GM12878 (cell line): ENCODE measurements at regions not wholly inside any gene's neighbourhood (a gene's known extent, or its start where the extent isn't known, plus 50 kb on each side); places are given as distances from the start of the nearest gene placed in this dataset.

ENCODE experiments used
- ATAC-seq: fragments of 200-7000 bp; cut with Tn5 transposase; 3 replicates; pipeline ENCODE4 v1.9.1; 2020; ENCODE audit warnings: mild to moderate bottlenecking, moderate library complexity
- BruUV-seq: library from RNA; stranded (reverse); fragments of 400-500 nt; replicated peaks from 2 replicates; lab custom pipeline; 2021; lab: Mats Ljungman, UMichigan
- CTCF ChIA-PET: fragments of 300-600 bp; sonication (Branson Sonifier 250); formaldehyde crosslinking; extraction: SDS; loops from one replicate; lab custom pipeline; 2021; ENCODE audit warnings: inconsistent platforms; lab: Yijun Ruan, JAX
- POLR2A ChIA-PET: fragments of 350-600 bp; formaldehyde crosslinking; extraction: SDS; loops from one replicate; lab custom pipeline; 2021; ENCODE audit warnings: inconsistent platforms; lab: Charles Lee
- RAD21 ChIA-PET: fragments of 300-600 bp; sonication (Branson Sonifier 250); formaldehyde crosslinking; loops from one replicate; lab custom pipeline; 2023; ENCODE audit warnings: antibody characterized with exemption; ENCODE audit not compliant: unreplicated experiment; lab: Charles Lee
- SMC1A ChIA-PET: fragments of 300-600 bp; sonication (Branson Sonifier 250); formaldehyde crosslinking; loops from one replicate; lab custom pipeline; 2023; ENCODE audit not compliant: unreplicated experiment, uncharacterized antibody; lab: Charles Lee
- DNase-seq: peaks from one replicate; pipeline ENCODE4 v3.0.0-alpha.2; 2011; ENCODE audit warnings: low read depth, low spot score
- FAIRE-seq: peaks from 3 replicates; lab custom pipeline; 2011; peaks lifted over from hg19 to GRCh38; lab: Jason Lieb, UNC
- H2AFZ ChIP-seq: 2 replicates; pipeline ENCODE4 v1.6.0; 2011; ENCODE audit warnings: low read depth, low read length, control low read depth; ENCODE audit not compliant: control insufficient read depth
- H3K27ac ChIP-seq: 2 replicates; pipeline ENCODE4 v1.5.1; 2011; ENCODE audit warnings: control low read depth; ENCODE audit not compliant: control insufficient read depth, insufficient read depth
- H3K27me3 ChIP-seq, 2 experiments: replicated peaks in 1 of 2; 2 replicates each; pipeline versions ENCODE4 v1.6.0 to v1.6.1; 2011; ENCODE audit warnings: low read length in 1 of 2; ENCODE audit not compliant: control insufficient read depth in 2 of 2, insufficient read depth in 2 of 2
- H3K36me3 ChIP-seq, 2 experiments: 2 replicates each; pipeline ENCODE4 v1.5.1; 2011; ENCODE audit warnings: low read length in 1 of 2; ENCODE audit not compliant: control insufficient read depth in 2 of 2, insufficient read depth in 2 of 2
- H3K4me1 ChIP-seq: 2 replicates; pipeline ENCODE4 v1.6.1; 2011; ENCODE audit warnings: mild to moderate bottlenecking, low read length, moderate library complexity, mixed read lengths; ENCODE audit not compliant: control insufficient read depth, insufficient read depth
- H3K4me2 ChIP-seq: 2 replicates; pipeline ENCODE4 v1.6.0; 2011; ENCODE audit warnings: control low read depth; ENCODE audit not compliant: control insufficient read depth, insufficient read depth
- H3K4me3 ChIP-seq: fragments of 200-600 bp; sonication (generic); 2 replicates; pipeline ENCODE4 v1.5.1; 2016
- H3K79me2 ChIP-seq: 2 replicates; pipeline ENCODE4 v1.6.0; 2011; ENCODE audit warnings: low read length; ENCODE audit not compliant: control insufficient read depth, insufficient read depth
- H3K9ac ChIP-seq: 2 replicates; pipeline ENCODE4 v1.8.0; 2011; ENCODE audit warnings: low read length, control low read depth, mixed read lengths; ENCODE audit not compliant: control insufficient read depth, insufficient read depth
- H3K9me3 ChIP-seq: replicated peaks from 3 replicates; pipeline ENCODE4 v1.5.1; 2011; ENCODE audit warnings: mild to moderate bottlenecking, low read length; ENCODE audit not compliant: control insufficient read depth, insufficient read depth
- H4K20me1 ChIP-seq: 2 replicates; pipeline ENCODE4 v1.6.0; 2011; ENCODE audit not compliant: control insufficient read depth, insufficient read depth
- CBX3 ChIP-seq: fragments of 200-600 bp; sonication (generic); IDR thresholded peaks from 2 replicates; pipeline ENCODE4 v1.6.1; 2016; ENCODE audit warnings: low read depth, borderline replicate concordance
- FOXM1 ChIP-seq: IDR thresholded peaks from 2 replicates; pipeline ENCODE4 v1.6.1; 2012; ENCODE audit warnings: low read depth, mild to moderate bottlenecking, inconsistent platforms, low read length, moderate library complexity
- HCFC1 ChIP-seq: fragments of 150-350 bp; IDR thresholded peaks from 2 replicates; pipeline ENCODE4 v1.6.1; 2014; ENCODE audit warnings: low read length
- HDGF ChIP-seq: fragments of 450-650 bp; IDR thresholded peaks from 2 replicates; pipeline ENCODE4 v1.6.1; 2016; ENCODE audit warnings: antibody characterized with exemption
- KDM1A ChIP-seq: fragments of 200-600 bp; sonication (generic); IDR thresholded peaks from 2 replicates; pipeline ENCODE4 v1.6.1; 2016; ENCODE audit warnings: borderline replicate concordance
- MTA2 ChIP-seq: fragments of 450-650 bp; IDR thresholded peaks from 2 replicates; pipeline ENCODE4 v1.6.1; 2016; ENCODE audit warnings: low read depth, mild to moderate bottlenecking, moderate library complexity
- MXI1 ChIP-seq: fragments of 150-350 bp; IDR thresholded peaks from 2 replicates; pipeline ENCODE4 v1.6.1; 2011; ENCODE audit warnings: low read depth, mild to moderate bottlenecking, inconsistent platforms, low read length, improper control_type of control experiment
- SREBF1 ChIP-seq: IDR thresholded peaks from 2 replicates; pipeline ENCODE4 v1.6.1; 2012; ENCODE audit warnings: mild to moderate bottlenecking, low read length
- TCF7 ChIP-seq: IDR thresholded peaks from 2 replicates; pipeline ENCODE4 v1.6.1; 2014; ENCODE audit warnings: antibody characterized with exemption, borderline replicate concordance
- ZNF24 ChIP-seq: fragments of 450-650 bp; IDR thresholded peaks from 2 replicates; pipeline ENCODE4 v1.6.1; 2017; ENCODE audit warnings: antibody characterized with exemption, mild to moderate bottlenecking
- ZNF274 ChIP-seq: IDR thresholded peaks from one replicate; pipeline ENCODE4 v1.8.0; 2011; ENCODE audit not compliant: insufficient read length, insufficient read depth
- ZNF384 ChIP-seq: IDR thresholded peaks from 2 replicates; pipeline ENCODE4 v1.6.1; 2012; ENCODE audit warnings: low read depth, mild to moderate bottlenecking, low read length, improper control_type of control experiment, borderline replicate concordance
- ZZZ3 ChIP-seq: IDR thresholded peaks from 2 replicates; pipeline ENCODE4 v1.6.1; 2011; ENCODE audit warnings: low read depth; ENCODE audit not compliant: control insufficient read depth, insufficient read length
- WGBS: methylation state at CpG from one replicate; pipeline ENCODE4 v1.1.6; 2016; ENCODE audit warnings: low lambda C conversion rate; ENCODE audit not compliant: insufficient replicate concordance, insufficient coverage; ENCODE audit errors: missing lambda C conversion rate; 5-methylcytosine and 5-hydroxymethylcytosine counted together
- in situ Hi-C: fragments of 300-500 bp; cut with MboI; formaldehyde crosslinking; loops from 9 replicates; pipeline ENCODE4 v1.14.3; 2018; ENCODE audit warnings: mixed read lengths
- intact Hi-C: fragments of 100-400 bp; cut with micrococcal nuclease; formaldehyde crosslinking; loops from one replicate; pipeline ENCODE4 v1.14.2; 2022; ENCODE audit not compliant: unreplicated experiment
- TF ChIP-seq, protein P1 (sequence below): fragments of 450-650 bp; IDR thresholded peaks from 2 replicates; pipeline ENCODE4 v1.6.1; 2018; ENCODE audit warnings: borderline replicate concordance, mild to moderate bottlenecking; ENCODE audit not compliant: partially characterized antibody
- TF ChIP-seq, protein P2 (sequence below): fragments of 450-650 bp; IDR thresholded peaks from 2 replicates; pipeline ENCODE4 v1.6.1; 2014; ENCODE audit warnings: mild to moderate bottlenecking
- TF ChIP-seq, protein P3 (sequence below): IDR thresholded peaks from 2 replicates; pipeline ENCODE4 v1.6.1; 2012; ENCODE audit warnings: low read depth, low read length, improper control_type of control experiment

DNA sequence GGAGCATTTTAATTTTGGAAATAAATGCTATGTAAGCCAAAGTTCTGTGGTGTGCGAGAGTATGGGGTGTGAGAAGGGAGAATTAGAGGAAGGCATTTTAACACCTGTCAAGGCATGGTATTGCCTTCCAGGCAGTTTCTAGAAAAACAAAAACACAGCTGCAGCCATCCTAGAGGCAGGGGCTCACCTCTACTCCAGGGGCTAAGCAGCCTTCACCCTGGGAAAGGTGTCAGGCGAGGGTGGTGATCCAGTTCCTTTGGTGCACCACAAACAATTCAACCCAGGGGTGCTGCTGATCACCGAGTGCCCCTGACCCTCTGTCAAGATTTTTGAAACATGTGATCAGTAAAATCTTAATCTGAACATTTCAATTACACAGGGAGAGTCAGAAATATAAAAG is 59.2 kb upstream of the GPR26 start:
- RAD21 ChIA-PET, result no interaction called here

DNA sequence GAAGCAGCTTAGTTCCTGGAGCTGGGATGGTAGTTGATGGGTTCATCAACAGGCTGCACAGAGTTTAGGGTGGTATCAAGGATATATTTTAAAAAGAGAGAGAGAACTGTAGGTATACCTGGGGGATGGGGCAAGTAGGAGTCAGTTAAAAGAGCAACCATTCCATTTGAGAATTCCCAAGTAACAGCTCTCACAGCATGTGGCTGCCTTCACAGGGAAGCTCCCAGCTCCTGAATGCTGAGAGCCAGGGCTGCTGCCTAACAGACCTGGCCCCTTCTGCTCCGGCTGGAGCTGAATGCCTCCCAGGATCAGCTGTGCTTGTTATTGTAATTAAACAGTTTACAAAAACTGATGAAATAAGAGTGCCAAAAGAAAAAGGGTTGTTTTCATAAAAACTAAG is 58.8 kb upstream of the GPR26 start:
- Histone ChIP-seq H3K9me3 (no peaks in the 10 kb centered on the region), H3K4me1 (no peaks in the 10 kb centered on the region), H3K27me3 (peaks cover 3 to 6% of the 10 kb centered on the region in 2 experiments; a peak in 2 of 4 replicates), H3K9ac (no peak overlapping the region), H3K27ac (no peak overlapping the region), H3K4me2 (no peak overlapping the region), H3K4me3 (no peak overlapping the region), H2AFZ (no peak overlapping the region), H3K79me2 (no peaks in the 10 kb centered on the region), H4K20me1 (no peaks in the 10 kb centered on the region), H3K36me3 (no peaks in the 10 kb centered on the region)
- in situ Hi-C loops (no loop called here), intact Hi-C loops (no loop called here)
- WGBS, result 0% methylated on average over 1 of the region's 1 CpG
- no TSS peak for BruUV-seq
- RAD21 ChIA-PET, result no interaction called here
- SMC1A ChIA-PET, result interaction anchor here (1.0 kb wide), 1 partner anchor 10 kb away, joined by 3 read pairs; no protein-coding TSS in a partner anchor
- DNase-seq, result no peak
- POLR2A ChIA-PET, result no interaction called here
- no peak for ATAC-seq
- no peak for FAIRE-seq
- CTCF ChIA-PET, result no interaction called here
- TF ChIP-seq MTA2 (no peak), FOXM1 (no peak), ZZZ3 (no peak), HCFC1 (no peak), ZNF274 (no peak), MXI1 (no peak), KDM1A (no peak), CBX3 (no peak), ZNF24 (no peak), TCF7 (no peak)
- TF ChIP-seq, protein P1, sequence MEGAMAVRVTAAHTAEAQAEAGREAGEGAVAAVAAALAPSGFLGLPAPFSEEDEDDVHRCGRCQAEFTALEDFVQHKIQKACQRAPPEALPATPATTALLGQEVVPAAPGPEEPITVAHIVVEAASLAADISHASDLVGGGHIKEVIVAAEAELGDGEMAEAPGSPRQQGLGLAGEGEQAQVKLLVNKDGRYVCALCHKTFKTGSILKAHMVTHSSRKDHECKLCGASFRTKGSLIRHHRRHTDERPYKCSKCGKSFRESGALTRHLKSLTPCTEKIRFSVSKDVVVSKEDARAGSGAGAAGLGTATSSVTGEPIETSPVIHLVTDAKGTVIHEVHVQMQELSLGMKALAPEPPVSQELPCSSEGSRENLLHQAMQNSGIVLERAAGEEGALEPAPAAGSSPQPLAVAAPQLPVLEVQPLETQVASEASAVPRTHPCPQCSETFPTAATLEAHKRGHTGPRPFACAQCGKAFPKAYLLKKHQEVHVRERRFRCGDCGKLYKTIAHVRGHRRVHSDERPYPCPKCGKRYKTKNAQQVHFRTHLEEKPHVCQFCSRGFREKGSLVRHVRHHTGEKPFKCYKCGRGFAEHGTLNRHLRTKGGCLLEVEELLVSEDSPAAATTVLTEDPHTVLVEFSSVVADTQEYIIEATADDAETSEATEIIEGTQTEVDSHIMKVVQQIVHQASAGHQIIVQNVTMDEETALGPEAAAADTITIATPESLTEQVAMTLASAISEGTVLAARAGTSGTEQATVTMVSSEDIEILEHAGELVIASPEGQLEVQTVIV, result no peak
- TF ChIP-seq, protein P2, sequence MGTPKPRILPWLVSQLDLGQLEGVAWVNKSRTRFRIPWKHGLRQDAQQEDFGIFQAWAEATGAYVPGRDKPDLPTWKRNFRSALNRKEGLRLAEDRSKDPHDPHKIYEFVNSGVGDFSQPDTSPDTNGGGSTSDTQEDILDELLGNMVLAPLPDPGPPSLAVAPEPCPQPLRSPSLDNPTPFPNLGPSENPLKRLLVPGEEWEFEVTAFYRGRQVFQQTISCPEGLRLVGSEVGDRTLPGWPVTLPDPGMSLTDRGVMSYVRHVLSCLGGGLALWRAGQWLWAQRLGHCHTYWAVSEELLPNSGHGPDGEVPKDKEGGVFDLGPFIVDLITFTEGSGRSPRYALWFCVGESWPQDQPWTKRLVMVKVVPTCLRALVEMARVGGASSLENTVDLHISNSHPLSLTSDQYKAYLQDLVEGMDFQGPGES, result no peak

More for the DNA sequence above, 59.2 kb upstream of the GPR26 start:
- in situ Hi-C loops, result no loop called here
- Histone ChIP-seq H3K36me3 (no peaks in the 10 kb centered on the region), H3K9ac (no peak overlapping the region), H3K4me1 (no peaks in the 10 kb centered on the region), H3K27ac (no peak overlapping the region), H3K4me2 (no peak overlapping the region), H3K79me2 (no peaks in the 10 kb centered on the region), H2AFZ (no peak overlapping the region), H3K27me3 (peaks cover 3 to 6% of the 10 kb centered on the region in 2 experiments; a peak in 2 of 4 replicates), H4K20me1 (no peaks in the 10 kb centered on the region), H3K4me3 (no peak overlapping the region), H3K9me3 (no peaks in the 10 kb centered on the region)
- DNase-seq (no peak), FAIRE-seq (no peak), ATAC-seq (no peak)
- TF ChIP-seq, protein P3, sequence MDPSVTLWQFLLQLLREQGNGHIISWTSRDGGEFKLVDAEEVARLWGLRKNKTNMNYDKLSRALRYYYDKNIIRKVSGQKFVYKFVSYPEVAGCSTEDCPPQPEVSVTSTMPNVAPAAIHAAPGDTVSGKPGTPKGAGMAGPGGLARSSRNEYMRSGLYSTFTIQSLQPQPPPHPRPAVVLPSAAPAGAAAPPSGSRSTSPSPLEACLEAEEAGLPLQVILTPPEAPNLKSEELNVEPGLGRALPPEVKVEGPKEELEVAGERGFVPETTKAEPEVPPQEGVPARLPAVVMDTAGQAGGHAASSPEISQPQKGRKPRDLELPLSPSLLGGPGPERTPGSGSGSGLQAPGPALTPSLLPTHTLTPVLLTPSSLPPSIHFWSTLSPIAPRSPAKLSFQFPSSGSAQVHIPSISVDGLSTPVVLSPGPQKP, result no peak
- TF ChIP-seq SREBF1, result no peak
- TF ChIP-seq HDGF, result no peak
- TF ChIP-seq ZNF384, result no peak
- WGBS, result 19% methylated on average over 3 of the region's 3 CpGs
- SMC1A ChIA-PET, result interaction anchor here (1.0 kb wide), 1 partner anchor 10 kb away, joined by 3 read pairs; no protein-coding TSS in a partner anchor
- BruUV-seq, result no TSS peak
- intact Hi-C loops, result no loop called here
- CTCF ChIA-PET, result no interaction called here
- POLR2A ChIA-PET, result no interaction called here
